Breast epithelium (tissue), 3 donors: ENCODE measurements at regions not wholly inside any gene's neighbourhood (a gene's known extent, or its start where the extent isn't known, plus 50 kb on each side); places are given as distances from the start of the nearest gene placed in this dataset.

Experiments used
- CTCF ChIP-seq, 3 donors: fragments of 450-650 bp; IDR thresholded peaks; one replicate each; pipeline ENCODE4 v1.5.1; 2016 to 2017; ENCODE audit warnings: antibody characterized with exemption in 3 of 3, mild to moderate bottlenecking in 3 of 3, moderate library complexity in 3 of 3
- POLR2AphosphoS5 ChIP-seq, 3 donors: sonication (generic); formaldehyde crosslinking; IDR thresholded peaks; one replicate each; pipeline ENCODE4 v1.6.1; 2017; ENCODE audit warnings: antibody characterized with exemption in 3 of 3

GRCh38 chr1:110771245-110772022, 96.7 kb upstream of the KCNA3 start:
- TF ChIP-seq POLR2AphosphoS5 (IDR thresholded peaks at IDR 0.05) (no peak), CTCF (IDR thresholded peaks at IDR 0.05) (no peak)
